ENCODE measurements at regions not wholly inside any gene's neighbourhood (a gene's known extent, or its start where the extent isn't known, plus 50 kb on each side); places are given as distances from the start of the nearest gene placed in this dataset.

DNA sequence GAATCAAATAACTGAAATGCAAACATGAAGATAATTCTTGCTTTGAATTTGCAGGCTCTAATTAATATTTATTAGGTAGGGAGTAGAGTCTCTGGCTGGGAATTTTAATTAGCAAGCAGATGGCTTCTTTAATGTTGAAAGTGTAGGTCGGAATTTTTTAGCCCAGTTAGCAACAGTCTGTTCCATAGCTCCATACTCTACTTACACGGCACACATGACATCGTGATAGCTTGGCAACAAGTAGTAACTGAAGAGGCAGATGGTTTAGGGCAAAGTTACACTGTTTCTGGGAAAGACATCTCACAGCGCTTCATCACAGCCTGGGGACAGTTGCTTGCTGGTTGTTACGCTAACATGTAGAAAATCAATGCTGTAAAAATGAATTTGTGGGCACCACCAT lies 710.7 kb downstream of the GALC start:
- no peak overlapping the region for H3K9ac ChIP-seq
- H3K79me2 ChIP-seq (ENCODE audit: insufficient read depth, low read depth): no peaks in the 10 kb centered on the region
- H3K36me3 ChIP-seq (ENCODE audit: insufficient read depth): no peaks in the 10 kb centered on the region
- no peaks in the 10 kb centered on the region for H3K4me1 ChIP-seq (ENCODE audit: low read depth, poor library complexity, severe bottlenecking)
- H3K27me3 ChIP-seq (ENCODE audit: insufficient read depth, low read depth): no peaks in the 10 kb centered on the region
- H3K27ac ChIP-seq: no peak overlapping the region
- H3K4me3 ChIP-seq (IDR thresholded peaks at IDR 0.05; ENCODE audit: insufficient read depth, low read depth, low read length): no peak overlapping the region
- no peak overlapping the region for H3K4me2 ChIP-seq
- H4K20me1 ChIP-seq (ENCODE audit: insufficient read depth): no peaks in the 10 kb centered on the region
- TF ChIP-seq, protein P1, sequence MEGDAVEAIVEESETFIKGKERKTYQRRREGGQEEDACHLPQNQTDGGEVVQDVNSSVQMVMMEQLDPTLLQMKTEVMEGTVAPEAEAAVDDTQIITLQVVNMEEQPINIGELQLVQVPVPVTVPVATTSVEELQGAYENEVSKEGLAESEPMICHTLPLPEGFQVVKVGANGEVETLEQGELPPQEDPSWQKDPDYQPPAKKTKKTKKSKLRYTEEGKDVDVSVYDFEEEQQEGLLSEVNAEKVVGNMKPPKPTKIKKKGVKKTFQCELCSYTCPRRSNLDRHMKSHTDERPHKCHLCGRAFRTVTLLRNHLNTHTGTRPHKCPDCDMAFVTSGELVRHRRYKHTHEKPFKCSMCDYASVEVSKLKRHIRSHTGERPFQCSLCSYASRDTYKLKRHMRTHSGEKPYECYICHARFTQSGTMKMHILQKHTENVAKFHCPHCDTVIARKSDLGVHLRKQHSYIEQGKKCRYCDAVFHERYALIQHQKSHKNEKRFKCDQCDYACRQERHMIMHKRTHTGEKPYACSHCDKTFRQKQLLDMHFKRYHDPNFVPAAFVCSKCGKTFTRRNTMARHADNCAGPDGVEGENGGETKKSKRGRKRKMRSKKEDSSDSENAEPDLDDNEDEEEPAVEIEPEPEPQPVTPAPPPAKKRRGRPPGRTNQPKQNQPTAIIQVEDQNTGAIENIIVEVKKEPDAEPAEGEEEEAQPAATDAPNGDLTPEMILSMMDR (conservative IDR thresholded peaks at IDR 0.05; ENCODE audit: low read depth, low read length): no peak
- H2AFZ ChIP-seq (ENCODE audit: low read depth): no peak overlapping the region

DNA sequence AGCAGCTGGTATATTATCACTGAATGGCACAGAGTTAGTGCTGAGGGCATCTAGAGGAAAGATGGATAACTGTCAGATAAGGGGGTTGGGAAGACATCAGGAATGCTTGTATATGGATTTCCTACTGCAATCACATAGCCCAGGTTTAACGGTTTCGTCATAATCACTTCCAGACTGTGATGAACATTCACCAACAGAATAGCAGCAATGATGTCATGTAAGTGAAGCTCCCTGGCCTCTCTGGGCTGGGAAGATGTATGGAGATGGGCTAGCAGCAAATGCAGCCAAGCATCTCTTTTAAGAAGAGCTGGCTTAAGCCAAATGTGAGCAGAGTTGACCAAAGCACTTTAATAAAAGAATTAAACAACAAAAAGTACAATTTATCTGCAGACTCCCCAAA lies 714.6 kb downstream of the GALC start:
- H3K4me1 ChIP-seq (ENCODE audit: low read depth, poor library complexity, severe bottlenecking): no peaks in the 10 kb centered on the region
- no peaks in the 10 kb centered on the region for H3K36me3 ChIP-seq (ENCODE audit: insufficient read depth)
- no peaks in the 10 kb centered on the region for H4K20me1 ChIP-seq (ENCODE audit: insufficient read depth)
- no peak overlapping the region for H3K4me3 ChIP-seq (IDR thresholded peaks at IDR 0.05; ENCODE audit: insufficient read depth, low read depth, low read length)
- no peak overlapping the region for H3K27ac ChIP-seq
- H2AFZ ChIP-seq (ENCODE audit: low read depth): no peak overlapping the region
- no peaks in the 10 kb centered on the region for H3K79me2 ChIP-seq (ENCODE audit: insufficient read depth, low read depth)
- no peak overlapping the region for H3K9ac ChIP-seq
- H3K4me2 ChIP-seq: no peak overlapping the region
- no peaks in the 10 kb centered on the region for H3K27me3 ChIP-seq (ENCODE audit: insufficient read depth, low read depth)
- TF ChIP-seq, protein P1 (conservative IDR thresholded peaks at IDR 0.05; ENCODE audit: low read depth, low read length): no peak

DNA sequence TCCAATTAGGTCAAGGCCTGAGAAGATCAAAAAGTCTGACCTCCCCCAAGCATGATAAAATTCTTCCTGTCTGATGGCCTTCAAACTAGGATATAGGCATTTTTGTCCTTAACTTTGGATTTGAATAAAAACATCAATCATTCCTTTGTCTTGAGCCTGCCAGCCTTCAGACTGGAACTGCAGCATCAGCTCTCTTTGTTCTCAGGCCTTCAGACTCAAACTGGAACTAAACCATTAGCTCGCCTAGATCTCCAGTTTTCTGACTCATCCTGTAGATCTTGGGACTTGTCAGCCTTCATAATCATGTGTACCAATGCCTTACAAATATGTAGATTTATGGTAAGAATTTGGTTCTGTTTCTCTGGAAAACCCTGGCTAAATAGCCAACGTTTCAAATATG lies 721.7 kb downstream of the GALC start:
- H2AFZ ChIP-seq (ENCODE audit: low read depth): no peak overlapping the region
- TF ChIP-seq, protein P1 (conservative IDR thresholded peaks at IDR 0.05; ENCODE audit: low read depth, low read length): no peak
- no peak overlapping the region for H3K4me3 ChIP-seq (IDR thresholded peaks at IDR 0.05; ENCODE audit: insufficient read depth, low read depth, low read length)

DNA sequence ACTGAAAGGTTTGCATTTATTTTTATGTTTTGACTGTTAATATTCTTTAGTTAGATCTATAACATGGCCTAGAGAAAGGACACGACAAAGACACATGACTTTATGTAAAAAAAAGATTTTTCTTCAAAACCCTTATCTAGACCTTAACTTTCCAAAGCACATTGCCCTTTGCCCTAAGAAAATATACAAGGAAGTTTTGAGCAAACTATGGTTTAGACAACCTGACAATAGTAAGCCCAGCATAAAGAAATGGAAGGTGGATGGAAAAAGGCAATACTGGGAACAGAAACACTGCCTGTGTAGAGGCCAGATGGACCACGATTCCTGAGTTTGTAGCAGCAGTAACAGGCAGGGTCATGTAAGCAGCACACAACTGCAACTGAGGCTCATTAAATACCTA lies 724.0 kb downstream of the GALC start:
- Histone ChIP-seq H3K27ac (no peak overlapping the region), H3K4me1 (ENCODE audit: low read depth, poor library complexity, severe bottlenecking) (no peaks in the 10 kb centered on the region), H3K79me2 (ENCODE audit: insufficient read depth, low read depth) (no peaks in the 10 kb centered on the region), H3K27me3 (ENCODE audit: insufficient read depth, low read depth) (no peaks in the 10 kb centered on the region), H3K9ac (no peak overlapping the region), H4K20me1 (ENCODE audit: insufficient read depth) (no peaks in the 10 kb centered on the region), H3K4me3 (IDR thresholded peaks at IDR 0.05; ENCODE audit: insufficient read depth, low read depth, low read length) (no peak overlapping the region), H2AFZ (ENCODE audit: low read depth) (no peak overlapping the region), H3K36me3 (ENCODE audit: insufficient read depth) (no peaks in the 10 kb centered on the region), H3K4me2 (no peak overlapping the region)
- TF ChIP-seq, protein P1 (conservative IDR thresholded peaks at IDR 0.05; ENCODE audit: low read depth, low read length): no peak

More for the DNA sequence above, 721.7 kb downstream of the GALC start:
- Histone ChIP-seq H3K4me1 (ENCODE audit: low read depth, poor library complexity, severe bottlenecking) (no peaks in the 10 kb centered on the region), H3K9ac (no peak overlapping the region), H3K4me2 (no peak overlapping the region), H4K20me1 (ENCODE audit: insufficient read depth) (no peaks in the 10 kb centered on the region), H3K79me2 (ENCODE audit: insufficient read depth, low read depth) (no peaks in the 10 kb centered on the region), H3K36me3 (ENCODE audit: insufficient read depth) (no peaks in the 10 kb centered on the region), H3K27me3 (ENCODE audit: insufficient read depth, low read depth) (no peaks in the 10 kb centered on the region), H3K27ac (no peak overlapping the region)

Measured in KMS-11 (cell line).